ENCODE measurements at regions not wholly inside any gene's neighbourhood (a gene's known extent, or its start where the extent isn't known, plus 50 kb on each side); places are given as distances from the start of the nearest gene placed in this dataset.
A peak's percentile ranks its signal among the peaks of the same experiment; 100 is the strongest.

GRCh38 chr10:7046615-7047014, 364.2 kb downstream of the SFMBT2 start (continued):
- TF ChIP-seq HOXA7 (CRISPR knock-in tag; IDR thresholded peaks at IDR 0.05; ENCODE audit: borderline replicate concordance): no peak
- TF ChIP-seq ZNF112 (tag by site-specific recombination; IDR thresholded peaks at IDR 0.05): no peak
- TF ChIP-seq ZNF677 (tag by site-specific recombination; IDR thresholded peaks at IDR 0.05): no peak
- TF ChIP-seq WT1 (tag by site-specific recombination; IDR thresholded peaks at IDR 0.05): no peak
- TF ChIP-seq, protein P1, sequence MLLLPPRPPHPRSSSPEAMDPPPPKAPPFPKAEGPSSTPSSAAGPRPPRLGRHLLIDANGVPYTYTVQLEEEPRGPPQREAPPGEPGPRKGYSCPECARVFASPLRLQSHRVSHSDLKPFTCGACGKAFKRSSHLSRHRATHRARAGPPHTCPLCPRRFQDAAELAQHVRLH (tag by site-specific recombination; IDR thresholded peaks at IDR 0.05): no peak
- TF ChIP-seq ZNF792 (tag by site-specific recombination; IDR thresholded peaks at IDR 0.05): no peak
- no peak for TF ChIP-seq GLI2 (tag by site-specific recombination; IDR thresholded peaks at IDR 0.05; ENCODE audit: borderline replicate concordance, low read depth)

- Histone ChIP-seq H3K4me1 (ENCODE audit: control insufficient read depth, insufficient read depth, low read length) (no peaks in the 10 kb centered on the region), H3K36me3 (ENCODE audit: control insufficient read depth in 2 of 2, insufficient read depth in 1 of 2, low read length in 2 of 2) (no peaks in the 10 kb centered on the region), H3K27ac (ENCODE audit: extremely low read depth, low read depth, low read length) (no peak overlapping the region), H3K9me3 (ENCODE audit: control insufficient read depth, insufficient read depth, low read depth, low read length) (no peaks in the 10 kb centered on the region), H3K4me3 (ENCODE audit: low read depth, low read length) (no peak overlapping the region)
- CTCF ChIA-PET: no interaction called here
- TF ChIP-seq ZNF776 (tag by site-specific recombination; IDR thresholded peaks at IDR 0.05; ENCODE audit: borderline replicate concordance) (no peak), ZNF560 (tag by site-specific recombination; IDR thresholded peaks at IDR 0.05; ENCODE audit: borderline replicate concordance) (no peak)
- POLR2A ChIA-PET: no interaction called here
Measured at GRCh38 chr10:7045891-7046599, 364.8 kb downstream of the SFMBT2 start.

DNA sequence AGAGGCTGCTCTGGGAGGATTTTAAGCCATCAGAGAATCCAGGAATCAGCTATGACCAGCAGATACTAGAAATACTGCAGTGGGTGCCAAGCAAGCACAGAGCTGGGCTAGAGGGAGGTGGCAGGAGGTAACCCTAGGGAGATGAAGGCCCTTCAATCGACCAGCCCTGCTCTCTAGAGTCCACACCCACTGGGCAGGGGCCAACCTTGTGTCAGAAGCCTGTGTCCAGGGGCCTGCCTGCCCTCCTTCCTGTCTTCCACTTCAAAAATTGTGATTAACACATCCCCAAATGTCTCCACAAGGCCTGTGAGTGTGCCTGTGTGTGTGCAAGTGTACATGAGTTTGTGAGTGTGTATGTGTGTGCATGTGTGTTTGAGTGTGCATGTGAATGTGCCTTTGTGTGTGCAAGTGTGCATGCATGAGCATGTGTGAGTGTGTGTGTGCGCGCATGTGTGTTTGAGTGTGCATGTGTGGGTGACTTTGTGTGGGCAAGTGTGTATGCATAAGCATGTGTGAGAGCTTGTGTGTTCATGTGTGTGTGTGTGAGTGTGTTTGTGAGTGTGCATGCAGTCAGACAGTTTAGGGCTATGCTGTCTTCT, 367.7 kb downstream of the SFMBT2 start:
- Histone ChIP-seq H3K4me1 (ENCODE audit: control insufficient read depth, insufficient read depth, low read length) (no peaks in the 10 kb centered on the region), H3K4me3 (ENCODE audit: low read depth, low read length) (no peak overlapping the region), H3K27ac (ENCODE audit: extremely low read depth, low read depth, low read length) (no peak overlapping the region), H3K9me3 (ENCODE audit: control insufficient read depth, insufficient read depth, low read depth, low read length) (no peaks in the 10 kb centered on the region), H3K36me3 (ENCODE audit: control insufficient read depth in 2 of 2, insufficient read depth in 1 of 2, low read length in 2 of 2) (no peaks in the 10 kb centered on the region)
- ChIA-PET POLR2A (no interaction called here), CTCF (interaction anchor here (1.2 kb wide), 1 partner anchor 125 kb away, joined by 3 read pairs; no protein-coding TSS in a partner anchor)
- TF ChIP-seq, protein P2, sequence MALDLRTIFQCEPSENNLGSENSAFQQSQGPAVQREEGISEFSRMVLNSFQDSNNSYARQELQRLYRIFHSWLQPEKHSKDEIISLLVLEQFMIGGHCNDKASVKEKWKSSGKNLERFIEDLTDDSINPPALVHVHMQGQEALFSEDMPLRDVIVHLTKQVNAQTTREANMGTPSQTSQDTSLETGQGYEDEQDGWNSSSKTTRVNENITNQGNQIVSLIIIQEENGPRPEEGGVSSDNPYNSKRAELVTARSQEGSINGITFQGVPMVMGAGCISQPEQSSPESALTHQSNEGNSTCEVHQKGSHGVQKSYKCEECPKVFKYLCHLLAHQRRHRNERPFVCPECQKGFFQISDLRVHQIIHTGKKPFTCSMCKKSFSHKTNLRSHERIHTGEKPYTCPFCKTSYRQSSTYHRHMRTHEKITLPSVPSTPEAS (tag by site-specific recombination; IDR thresholded peaks at IDR 0.05): 0 out of 2 replicates have a peak, but pooled peaks have one; percentile 49
- no peak for TF ChIP-seq SCRT1 (tag by site-specific recombination; IDR thresholded peaks at IDR 0.05; ENCODE audit: borderline replicate concordance)
- no peak for TF ChIP-seq ZNF785 (tag by site-specific recombination; IDR thresholded peaks at IDR 0.05)
- no peak for TF ChIP-seq ZNF404 (tag by site-specific recombination; IDR thresholded peaks at IDR 0.05)
- TF ChIP-seq, protein P3, sequence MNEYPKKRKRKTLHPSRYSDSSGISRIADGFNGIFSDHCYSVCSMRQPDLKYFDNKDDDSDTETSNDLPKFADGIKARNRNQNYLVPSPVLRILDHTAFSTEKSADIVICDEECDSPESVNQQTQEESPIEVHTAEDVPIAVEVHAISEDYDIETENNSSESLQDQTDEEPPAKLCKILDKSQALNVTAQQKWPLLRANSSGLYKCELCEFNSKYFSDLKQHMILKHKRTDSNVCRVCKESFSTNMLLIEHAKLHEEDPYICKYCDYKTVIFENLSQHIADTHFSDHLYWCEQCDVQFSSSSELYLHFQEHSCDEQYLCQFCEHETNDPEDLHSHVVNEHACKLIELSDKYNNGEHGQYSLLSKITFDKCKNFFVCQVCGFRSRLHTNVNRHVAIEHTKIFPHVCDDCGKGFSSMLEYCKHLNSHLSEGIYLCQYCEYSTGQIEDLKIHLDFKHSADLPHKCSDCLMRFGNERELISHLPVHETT (tag by site-specific recombination; IDR thresholded peaks at IDR 0.05): no peak
- no peak for TF ChIP-seq SP3 (tag by site-specific recombination; IDR thresholded peaks at IDR 0.05)
- no peak for TF ChIP-seq ZNF843 (tag by site-specific recombination; IDR thresholded peaks at IDR 0.05)

GRCh38 chr10:7042419-7043054, 368.3 kb downstream of the SFMBT2 start:
- TF ChIP-seq HOXC10 (CRISPR knock-in tag; IDR thresholded peaks at IDR 0.05): no peak
- no peak for TF ChIP-seq GLIS1 (tag by site-specific recombination; IDR thresholded peaks at IDR 0.05)
- no peak for TF ChIP-seq YY1 (tag by site-specific recombination; IDR thresholded peaks at IDR 0.05)
- TF ChIP-seq ZSCAN30 (tag by site-specific recombination; IDR thresholded peaks at IDR 0.05): no peak
- no peak for TF ChIP-seq ZNF514 (tag by site-specific recombination; IDR thresholded peaks at IDR 0.05)
- TF ChIP-seq ZNF155 (tag by site-specific recombination; IDR thresholded peaks at IDR 0.05): no peak
- ChIA-PET POLR2A (no interaction called here), CTCF (interaction anchor here (1.2 kb wide), 1 partner anchor 124 kb away, joined by 3 read pairs; no protein-coding TSS in a partner anchor)
- H3K27ac ChIP-seq (ENCODE audit: extremely low read depth, low read depth, low read length): no peak overlapping the region
- no peak overlapping the region for H3K4me3 ChIP-seq (ENCODE audit: low read depth, low read length)
- no peaks in the 10 kb centered on the region for H3K9me3 ChIP-seq (ENCODE audit: control insufficient read depth, insufficient read depth, low read depth, low read length)
- no peaks in the 10 kb centered on the region for H3K36me3 ChIP-seq (ENCODE audit: control insufficient read depth in 2 of 2, insufficient read depth in 1 of 2, low read length in 2 of 2)
- no peaks in the 10 kb centered on the region for H3K4me1 ChIP-seq (ENCODE audit: control insufficient read depth, insufficient read depth, low read length)

Measured in HEK293 (cell line).